ENCODE measurements at regions not wholly inside any gene's neighbourhood (a gene's known extent, or its start where the extent isn't known, plus 50 kb on each side); places are given as distances from the start of the nearest gene placed in this dataset.
"Not testable (repeated sequence)": the region's sequence is repeated elsewhere in the genome, so short reads cannot be mapped to it uniquely, and the experiment has no call there.

- DNase-seq (ENCODE audit: missing footprints) (no peak), ATAC-seq (no peak)
- intact Hi-C loops (cut with DNase I): no loop called here
These were observed 343.6 kb downstream of the BCL11B start for GRCh38 chr14:98928418-98928817.

DNA sequence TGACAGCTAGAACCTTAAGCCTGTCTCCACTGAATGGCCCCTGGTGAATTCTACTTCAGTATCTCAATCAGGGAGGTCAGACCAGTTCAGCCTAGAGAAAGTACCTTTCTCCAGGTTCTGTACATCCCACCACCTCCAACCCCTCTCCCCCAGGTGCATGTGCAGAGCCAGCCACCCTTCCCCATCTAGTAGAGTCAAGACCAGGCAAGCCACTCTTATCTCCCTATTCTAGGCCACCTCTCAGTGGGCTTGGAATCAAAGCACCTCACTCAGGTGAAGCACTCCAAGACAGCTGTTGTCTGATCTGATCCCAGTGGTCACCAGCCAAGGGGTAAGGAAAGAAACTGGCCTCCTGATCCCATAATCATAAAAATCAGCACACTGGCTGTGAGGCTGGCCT lies 340.9 kb downstream of the BCL11B start:
- ATAC-seq (no peak), DNase-seq (ENCODE audit: missing footprints) (no peak)
- intact Hi-C loops (cut with DNase I): no loop called here

DNA sequence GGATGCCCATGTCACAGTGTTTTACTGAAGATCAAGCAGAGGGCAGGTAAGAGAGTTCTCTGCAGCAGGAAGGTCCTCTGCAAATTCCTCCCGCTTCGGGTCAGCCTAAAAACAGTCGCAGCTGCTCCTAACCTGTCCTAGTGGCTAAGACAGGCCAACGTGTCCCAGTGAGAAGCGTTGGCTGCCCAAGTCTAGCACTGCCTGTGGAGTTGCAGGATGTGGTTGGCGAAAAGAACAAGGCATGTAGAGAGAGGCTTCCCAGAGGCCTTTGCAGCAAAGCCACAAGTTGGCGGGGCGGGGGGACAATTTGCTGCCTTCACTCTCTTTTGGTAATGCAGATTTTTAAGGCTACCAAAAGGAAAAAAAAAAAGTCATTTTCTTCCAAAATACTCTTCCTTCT lies 340.1 kb downstream of the BCL11B start:
- DNase-seq (ENCODE audit: missing footprints) (no peak), ATAC-seq (no peak)
- intact Hi-C loops (cut with DNase I): no loop called here

GRCh38 chr14:98932431-98933325 lies 339.3 kb downstream of the BCL11B start:
- ATAC-seq: no peak
- DNase-seq (ENCODE audit: missing footprints): no peak
- intact Hi-C loops (cut with DNase I): no loop called here

DNA sequence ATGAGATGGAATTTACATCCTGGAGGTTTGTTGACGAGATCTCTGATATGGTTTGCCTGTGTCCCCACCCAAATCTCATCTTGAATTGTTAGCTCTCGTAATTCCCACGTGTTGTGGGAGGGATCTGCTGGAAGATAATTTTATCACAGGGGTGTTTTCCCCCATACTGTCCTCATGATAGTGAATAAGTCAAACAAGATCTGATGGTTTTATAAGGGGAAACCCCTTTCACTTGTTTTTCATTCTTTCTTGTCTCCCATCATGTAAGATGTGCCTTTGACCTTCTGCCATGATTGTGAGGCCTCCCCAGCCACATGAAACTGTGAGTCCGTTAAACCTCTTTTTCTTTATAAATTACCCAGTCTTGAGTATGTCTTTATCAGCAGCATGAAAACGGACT lies 337.4 kb downstream of the BCL11B start:
- DNase-seq (ENCODE audit: missing footprints); intact Hi-C loops (cut with DNase I); ATAC-seq: not testable (repeated sequence)

DNA sequence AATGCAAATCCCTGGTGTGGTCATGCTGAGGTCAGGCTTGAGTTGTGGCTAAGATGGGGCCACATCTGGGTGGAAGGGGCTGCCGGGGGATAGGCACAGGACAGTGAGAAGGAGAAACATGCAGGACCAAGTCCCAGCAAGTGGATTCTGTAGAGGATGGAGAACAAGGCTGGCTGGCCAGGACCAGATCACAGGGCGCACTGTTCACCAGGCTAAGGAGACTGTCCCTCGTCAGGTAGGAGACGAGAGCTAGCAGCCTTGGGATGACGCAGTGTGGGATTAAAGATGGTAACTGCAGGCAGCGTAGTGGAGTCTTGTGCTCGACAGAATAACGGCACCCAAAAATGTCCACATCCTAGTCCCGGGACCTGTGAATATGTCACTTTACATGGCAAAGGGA lies 336.1 kb downstream of the BCL11B start:
- no peak for ATAC-seq
- intact Hi-C loops (cut with DNase I): no loop called here
- no peak for DNase-seq (ENCODE audit: missing footprints)

GRCh38 chr14:98937021-98937420 lies 335.0 kb downstream of the BCL11B start:
- ATAC-seq: no peak
- intact Hi-C loops (cut with DNase I): no loop called here
- no peak for DNase-seq (ENCODE audit: missing footprints)

- ATAC-seq (no peak), DNase-seq (ENCODE audit: missing footprints) (no peak)
- intact Hi-C loops (cut with DNase I): no loop called here
These were observed 334.1 kb downstream of the BCL11B start for GRCh38 chr14:98937712-98938505.

GRCh38 chr14:98940693-98941437 lies 331.1 kb downstream of the BCL11B start:
- no peak for ATAC-seq
- intact Hi-C loops (cut with DNase I): no loop called here
- DNase-seq (ENCODE audit: missing footprints): no peak

GRCh38 chr14:98941481-98941880 lies 330.5 kb downstream of the BCL11B start:
- ATAC-seq (no peak), DNase-seq (ENCODE audit: missing footprints) (no peak)
- intact Hi-C loops (cut with DNase I): no loop called here

GRCh38 chr14:98943907-98944306 lies 328.1 kb downstream of the BCL11B start:
- intact Hi-C loops (cut with DNase I): no loop called here
- no peak for ATAC-seq
- no peak for DNase-seq (ENCODE audit: missing footprints)

DNA sequence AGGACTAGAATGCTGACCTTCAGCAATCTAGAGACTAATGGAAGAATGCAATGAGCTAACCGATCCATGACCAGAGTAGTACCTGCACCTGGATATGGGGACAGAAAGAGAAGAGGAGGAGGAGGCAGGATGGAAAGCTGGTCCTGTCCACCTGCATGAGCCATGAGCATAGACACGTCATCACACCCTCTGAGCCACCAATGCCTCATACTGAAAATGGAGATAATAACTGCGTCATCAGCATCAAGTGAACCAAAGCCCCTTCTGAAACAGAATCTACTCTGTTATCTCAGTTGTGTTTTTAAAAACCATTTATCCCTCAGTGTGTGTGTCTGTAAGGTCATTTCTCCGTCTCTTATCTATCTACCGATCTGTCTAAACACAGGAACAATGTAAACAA lies 327.0 kb downstream of the BCL11B start:
- DNase-seq (ENCODE audit: missing footprints): no peak
- intact Hi-C loops (cut with DNase I): no loop called here

GRCh38 chr14:98945611-98946570 lies 326.1 kb downstream of the BCL11B start:
- DNase-seq (ENCODE audit: missing footprints): no peak
- ATAC-seq: peak; percentile 54
- intact Hi-C loops (cut with DNase I): no loop called here

More for the DNA sequence above, 327.0 kb downstream of the BCL11B start:
- no peak for ATAC-seq

DNA sequence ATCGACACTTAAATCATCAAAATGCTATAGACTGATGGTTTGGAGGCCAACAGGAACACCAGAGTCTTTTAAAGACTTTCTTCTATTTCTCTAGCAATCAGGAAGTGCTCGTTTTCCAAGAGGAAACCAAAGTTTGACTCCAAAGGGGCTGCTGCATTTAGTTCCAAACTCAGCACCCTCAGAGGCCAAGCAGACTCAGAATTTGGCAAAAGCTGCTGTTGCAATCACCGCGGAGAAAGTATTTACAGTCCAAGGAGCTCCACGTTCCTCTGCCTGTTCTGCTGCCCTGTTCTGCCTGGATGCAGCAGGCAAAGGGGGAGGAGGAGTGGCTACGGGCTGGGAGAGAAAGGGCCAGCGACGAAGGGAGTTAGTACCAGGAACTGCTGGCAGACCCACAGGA lies 325.1 kb downstream of the BCL11B start:
- DNase-seq (ENCODE audit: missing footprints) (no peak), ATAC-seq (peak; percentile 89)
- intact Hi-C loops (cut with DNase I): no loop called here

DNA sequence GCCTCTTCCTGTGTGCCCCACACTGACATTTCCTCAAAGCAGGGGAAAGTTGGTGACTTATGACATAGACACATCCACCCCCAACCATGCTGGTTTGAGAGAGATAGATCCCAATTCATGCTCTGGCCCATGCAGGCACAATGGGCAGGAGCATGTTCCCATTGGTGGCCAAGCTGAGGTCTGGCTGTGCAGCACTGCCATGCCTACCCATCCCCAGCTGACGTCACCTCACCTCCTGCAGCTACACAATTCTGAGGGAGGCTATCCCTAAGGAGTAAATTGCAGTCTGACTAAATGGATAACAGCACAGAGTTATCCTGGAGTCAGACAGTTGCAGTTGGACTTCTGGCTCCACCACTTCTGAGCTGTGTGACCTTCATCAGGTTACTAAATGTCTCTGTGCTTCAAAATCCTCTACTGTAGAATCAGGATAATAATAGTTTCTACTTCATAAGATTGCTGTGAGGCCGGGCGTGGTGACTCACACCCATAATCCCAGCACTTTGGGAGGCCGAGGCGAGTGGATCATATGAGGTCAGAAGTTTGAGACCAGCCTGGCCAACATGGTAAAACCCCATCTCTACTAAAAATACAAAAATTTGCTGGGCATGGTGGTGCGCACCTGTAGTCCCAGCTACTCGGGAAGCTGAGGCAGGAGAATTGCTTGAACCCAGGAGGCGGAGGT lies 323.9 kb downstream of the BCL11B start:
- intact Hi-C loops (cut with DNase I): no loop called here
- ATAC-seq (no peak), DNase-seq (ENCODE audit: missing footprints) (no peak)

- ATAC-seq (no peak), DNase-seq (ENCODE audit: missing footprints) (no peak)
- intact Hi-C loops (cut with DNase I): no loop called here
These were observed 322.9 kb downstream of the BCL11B start for GRCh38 chr14:98949051-98949450.

- DNase-seq (ENCODE audit: missing footprints): no peak
These were observed 322.4 kb downstream of the BCL11B start for GRCh38 chr14:98949481-98950135.

More at GRCh38 chr14:98949481-98950135, 322.4 kb downstream of the BCL11B start:
- no peak for ATAC-seq
- intact Hi-C loops (cut with DNase I): no loop called here

Measured in Right ventricle myocardium inferior (tissue), 1 donor.